ENCODE measurements at regions not wholly inside any gene's neighbourhood (a gene's known extent, or its start where the extent isn't known, plus 50 kb on each side); places are given as distances from the start of the nearest gene placed in this dataset.

- no peak for DNase-seq (ENCODE audit: low read depth in 2 of 2)
These were observed 62.0 kb upstream of the SIMC1 start for GRCh38 chr5:176176231-176176630.

- DNase-seq (ENCODE audit: low read depth in 2 of 2): no peak
These were observed 59.4 kb upstream of the SIMC1 start for GRCh38 chr5:176178789-176179188.

GRCh38 chr5:176180339-176180738 lies 57.9 kb upstream of the SIMC1 start:
- no peak for DNase-seq (ENCODE audit: low read depth in 2 of 2)

- DNase-seq (ENCODE audit: low read depth in 2 of 2): no peak
These were observed 57.4 kb upstream of the SIMC1 start for GRCh38 chr5:176180781-176181180.

GRCh38 chr5:176181271-176181855 lies 56.9 kb upstream of the SIMC1 start:
- DNase-seq (ENCODE audit: low read depth in 2 of 2): no peak

- DNase-seq (ENCODE audit: low read depth in 2 of 2): no peak
These were observed 54.7 kb upstream of the SIMC1 start for GRCh38 chr5:176183321-176184074.

- no peak for DNase-seq (ENCODE audit: low read depth in 2 of 2)
These were observed 53.6 kb upstream of the SIMC1 start for GRCh38 chr5:176184608-176185132.

- DNase-seq (ENCODE audit: low read depth in 2 of 2): no peak
These were observed 53.0 kb upstream of the SIMC1 start for GRCh38 chr5:176185133-176185733.

GRCh38 chr5:176186107-176186506 lies 52.1 kb upstream of the SIMC1 start:
- DNase-seq (ENCODE audit: low read depth in 2 of 2): no peak

GRCh38 chr5:176187276-176188062 lies 50.8 kb upstream of the SIMC1 start:
- DNase-seq (ENCODE audit: low read depth in 2 of 2): no peak

GRCh38 chr5:176188085-176188484 lies 50.1 kb upstream of the SIMC1 start:
- no peak for DNase-seq (ENCODE audit: low read depth in 2 of 2)
